Endothelial cell of umbilical vein (primary cell): ENCODE measurements at regions not wholly inside any gene's neighbourhood (a gene's known extent, or its start where the extent isn't known, plus 50 kb on each side); places are given as distances from the start of the nearest gene placed in this dataset.

Experiments
- BruUV-seq: library from RNA; stranded (reverse); fragments of 400-500 nt; replicated peaks from 2 replicates; lab custom pipeline; 2021; lab: Mats Ljungman, UMichigan
- CTCF ChIA-PET: fragments of 300-600, 350-600 bp; sonication (Branson Sonifier 250); formaldehyde crosslinking; loops from one replicate; lab custom pipeline; 2021; ENCODE audit warnings: antibody characterized with exemption, inconsistent platforms; lab: Charles Lee
- POLR2A ChIA-PET: fragments of 300-600, 350-600 bp; sonication (Branson Sonifier 250); formaldehyde crosslinking; loops from one replicate; lab custom pipeline; 2021; ENCODE audit warnings: antibody characterized with exemption, inconsistent platforms; lab: Charles Lee
- DNase-seq: peaks from one replicate; pipeline ENCODE4 v3.0.0-alpha.2; 2011; ENCODE audit warnings: low read depth, low spot score
- FAIRE-seq: peaks from 2 replicates; lab custom pipeline; 2011; peaks lifted over from hg19 to GRCh38; lab: Jason Lieb, UNC
- H2AFZ ChIP-seq: 2 replicates; pipeline ENCODE4 v1.6.0; 2012; ENCODE audit warnings: low read depth, low read length, control low read depth, inconsistent platforms
- H3K27ac ChIP-seq: 2 replicates; pipeline ENCODE4 v1.5.1; 2011; ENCODE audit warnings: low read depth, mild to moderate bottlenecking, control low read depth, low read length, moderate library complexity; ENCODE audit not compliant: insufficient read depth
- H3K27me3 ChIP-seq, 2 experiments: 2 replicates each; pipeline versions ENCODE4 v1.6.0 to v1.6.1; 2011; ENCODE audit warnings: low read length in 2 of 2, mixed read lengths in 1 of 2; ENCODE audit not compliant: control insufficient read depth in 2 of 2, insufficient read depth in 2 of 2
- H3K36me3 ChIP-seq, 2 experiments: 2 replicates in 1 of 2; 3 replicates in 1 of 2; pipeline ENCODE4 v1.5.1; 2011; ENCODE audit warnings: low read length in 2 of 2, mild to moderate bottlenecking in 1 of 2, moderate library complexity in 1 of 2; ENCODE audit not compliant: control insufficient read depth in 2 of 2, insufficient read depth in 2 of 2; ENCODE audit errors: extremely low read depth in 1 of 2
- H3K4me1 ChIP-seq: 3 replicates; pipeline ENCODE4 v1.5.1; 2011; ENCODE audit warnings: mild to moderate bottlenecking, low read length; ENCODE audit not compliant: control insufficient read depth, insufficient read depth; ENCODE audit errors: extremely low read depth
- H3K4me2 ChIP-seq: 2 replicates; pipeline ENCODE4 v1.6.1; 2011; ENCODE audit warnings: low read length, control low read depth, mixed read lengths; ENCODE audit not compliant: insufficient read depth
- H3K4me3 ChIP-seq, 3 experiments: fragments of 200-600 bp in 1 of 3; sonication (generic), shearing (Covaris generic) in 1 of 3; replicated peaks in 1 of 3; 2 replicates each; pipeline ENCODE4 v1.5.1; 2011 to 2016; ENCODE audit warnings: control low read depth in 3 of 3, low read length in 3 of 3, mild to moderate bottlenecking in 2 of 3, inconsistent platforms in 1 of 3, low read depth in 1 of 3, moderate library complexity in 1 of 3; ENCODE audit not compliant: insufficient read depth in 1 of 3
- H3K79me2 ChIP-seq: 2 replicates; pipeline ENCODE4 v1.6.0; 2012; ENCODE audit warnings: low read length, inconsistent platforms; ENCODE audit not compliant: control insufficient read depth, insufficient read depth
- H3K9ac ChIP-seq: replicated peaks from 2 replicates; pipeline ENCODE3; 2011; ENCODE audit warnings: low read length, control low read depth; ENCODE audit not compliant: insufficient read depth; ENCODE audit errors: extremely low read depth
- H3K9me1 ChIP-seq: replicated peaks from 3 replicates; pipeline ENCODE4 v1.6.0; 2011; ENCODE audit warnings: mild to moderate bottlenecking, low read length; ENCODE audit not compliant: control insufficient read depth, insufficient read depth; ENCODE audit errors: extremely low read depth
- H3K9me3 ChIP-seq: replicated peaks from 2 replicates; pipeline ENCODE4 v1.5.1; 2012; ENCODE audit warnings: low read length, inconsistent platforms; ENCODE audit not compliant: control insufficient read depth, insufficient read depth
- H4K20me1 ChIP-seq: replicated peaks from 2 replicates; pipeline ENCODE3; 2011; ENCODE audit warnings: mild to moderate bottlenecking, low read length; ENCODE audit not compliant: control insufficient read depth, insufficient read depth; ENCODE audit errors: extremely low read depth
- CTCF ChIP-seq, 2 donors: IDR thresholded peaks; 1 replicate in 1 of 2; 2 replicates in 1 of 2; pipeline ENCODE4 v1.5.1; 2011; ENCODE audit warnings: low read length in 2 of 2, mild to moderate bottlenecking in 2 of 2, moderate library complexity in 2 of 2, control low read depth in 1 of 2, inconsistent platforms in 1 of 2, low read depth in 1 of 2; ENCODE audit not compliant: insufficient read depth in 1 of 2; ENCODE audit errors: extremely low read depth in 1 of 2
- EZH2 ChIP-seq: IDR thresholded peaks from 2 replicates; pipeline ENCODE4 v1.6.1; 2012; ENCODE audit warnings: borderline replicate concordance, low read depth, mild to moderate bottlenecking, moderate library complexity, low read length, inconsistent platforms; ENCODE audit not compliant: severe bottlenecking
- FOS ChIP-seq: IDR thresholded peaks from 2 replicates; pipeline ENCODE4 v1.6.1; 2011; ENCODE audit warnings: mild to moderate bottlenecking, low read length, moderate library complexity, borderline replicate concordance; ENCODE audit not compliant: insufficient read depth
- GATA2 ChIP-seq: IDR thresholded peaks from 2 replicates; pipeline ENCODE4 v1.7.0; 2011; ENCODE audit warnings: low read depth, mild to moderate bottlenecking, moderate library complexity, mixed read lengths, low read length; ENCODE audit not compliant: insufficient read length, insufficient read depth
- JUN ChIP-seq: IDR thresholded peaks from 2 replicates; pipeline ENCODE4 v1.6.1; 2011; ENCODE audit warnings: borderline replicate concordance, low read depth; ENCODE audit not compliant: insufficient read length, insufficient read depth
- MAX ChIP-seq: IDR thresholded peaks from 2 replicates; pipeline ENCODE4 v1.6.1; 2011; ENCODE audit not compliant: insufficient read depth, insufficient read length
- MYC ChIP-seq: IDR thresholded peaks from one replicate; pipeline ENCODE4 v1.6.1; 2011; ENCODE audit warnings: mild to moderate bottlenecking, low read depth, low read length
- POLR2A ChIP-seq: IDR thresholded peaks from 2 replicates; pipeline ENCODE4 v1.6.1; 2012; ENCODE audit warnings: low read depth, mild to moderate bottlenecking, control low read depth, low read length
- POLR2AphosphoS5 ChIP-seq: IDR thresholded peaks from 2 replicates; pipeline ENCODE4 v1.6.1; 2012; ENCODE audit warnings: low read depth, mild to moderate bottlenecking, control low read depth, low read length, moderate library complexity; ENCODE audit not compliant: insufficient read depth
- dilution Hi-C: fragments of 300-500 bp; cut with MboI; formaldehyde crosslinking; loops from one replicate; pipeline ENCODE4 v1.15.0; 2019; ENCODE audit warnings: low sequenced_read_pairs; ENCODE audit not compliant: extremely low pct_ligation_motif_present
- intact Hi-C: fragments of 100-400 bp; cut with micrococcal nuclease; formaldehyde crosslinking; loops from one replicate; pipeline ENCODE4 v1.10.0; 2022

GRCh38 chr2:64383016-64383591 lies 70.9 kb upstream of the LGALSL start:
- no peak overlapping the region for H3K9ac ChIP-seq
- CTCF ChIA-PET: no interaction called here
- BruUV-seq: no TSS peak
- no peak overlapping the region for H3K4me2 ChIP-seq
- no peaks in the 10 kb centered on the region for H4K20me1 ChIP-seq
- intact Hi-C loops (no loop called here), dilution Hi-C loops (no loop called here)
- no peaks in the 10 kb centered on the region for H3K9me3 ChIP-seq
- H3K36me3 ChIP-seq: no peaks in the 10 kb centered on the region
- DNase-seq (no peak), FAIRE-seq (no peak)
- POLR2A ChIA-PET: no interaction called here
- H3K27me3 ChIP-seq: peaks cover 3 to 4% of the 10 kb centered on the region in 2 experiments
- no peak overlapping the region for H2AFZ ChIP-seq
- no peaks in the 10 kb centered on the region for H3K4me1 ChIP-seq
- no peak for TF ChIP-seq FOS
- no peak for TF ChIP-seq MAX
- no peak for TF ChIP-seq EZH2
- no peak for TF ChIP-seq JUN
- TF ChIP-seq MYC: no peak
- TF ChIP-seq CTCF (IDR thresholded peaks at IDR 0.05; ENCODE audit: extremely low read depth in 1 of 2, insufficient read depth in 1 of 2, low read depth in 1 of 2, low read length in 2 of 2): no peak
- TF ChIP-seq POLR2A: no peak
- no peak for TF ChIP-seq GATA2
- TF ChIP-seq POLR2AphosphoS5: no peak
- H3K4me3 ChIP-seq: no peak overlapping the region
- no peak overlapping the region for H3K27ac ChIP-seq
- H3K79me2 ChIP-seq: no peaks in the 10 kb centered on the region
- no peaks in the 10 kb centered on the region for H3K9me1 ChIP-seq
